Endothelial cell of umbilical vein (primary cell): ENCODE measurements at regions not wholly inside any gene's neighbourhood (a gene's known extent, or its start where the extent isn't known, plus 50 kb on each side); places are given as distances from the start of the nearest gene placed in this dataset.

Experiments used
- BruUV-seq: library from RNA; stranded (reverse); fragments of 400-500 nt; replicated peaks from 2 replicates; lab custom pipeline; 2021; lab: Mats Ljungman, UMichigan
- CTCF ChIA-PET: fragments of 300-600, 350-600 bp; sonication (Branson Sonifier 250); formaldehyde crosslinking; loops from one replicate; lab custom pipeline; 2021; ENCODE audit warnings: antibody characterized with exemption, inconsistent platforms; lab: Charles Lee
- POLR2A ChIA-PET: fragments of 300-600, 350-600 bp; sonication (Branson Sonifier 250); formaldehyde crosslinking; loops from one replicate; lab custom pipeline; 2021; ENCODE audit warnings: antibody characterized with exemption, inconsistent platforms; lab: Charles Lee
- DNase-seq: peaks from one replicate; pipeline ENCODE4 v3.0.0-alpha.2; 2011; ENCODE audit warnings: low read depth, low spot score
- FAIRE-seq: peaks from 2 replicates; lab custom pipeline; 2011; peaks lifted over from hg19 to GRCh38; lab: Jason Lieb, UNC
- H2AFZ ChIP-seq: 2 replicates; pipeline ENCODE4 v1.6.0; 2012; ENCODE audit warnings: low read depth, low read length, control low read depth, inconsistent platforms
- H3K27ac ChIP-seq: 2 replicates; pipeline ENCODE4 v1.5.1; 2011; ENCODE audit warnings: low read depth, mild to moderate bottlenecking, control low read depth, low read length, moderate library complexity; ENCODE audit not compliant: insufficient read depth
- H3K27me3 ChIP-seq, 2 experiments: 2 replicates each; pipeline versions ENCODE4 v1.6.0 to v1.6.1; 2011; ENCODE audit warnings: low read length in 2 of 2, mixed read lengths in 1 of 2; ENCODE audit not compliant: control insufficient read depth in 2 of 2, insufficient read depth in 2 of 2
- H3K36me3 ChIP-seq, 2 experiments: 2 replicates in 1 of 2; 3 replicates in 1 of 2; pipeline ENCODE4 v1.5.1; 2011; ENCODE audit warnings: low read length in 2 of 2, mild to moderate bottlenecking in 1 of 2, moderate library complexity in 1 of 2; ENCODE audit not compliant: control insufficient read depth in 2 of 2, insufficient read depth in 2 of 2; ENCODE audit errors: extremely low read depth in 1 of 2
- H3K4me1 ChIP-seq: 3 replicates; pipeline ENCODE4 v1.5.1; 2011; ENCODE audit warnings: mild to moderate bottlenecking, low read length; ENCODE audit not compliant: control insufficient read depth, insufficient read depth; ENCODE audit errors: extremely low read depth
- H3K4me2 ChIP-seq: 2 replicates; pipeline ENCODE4 v1.6.1; 2011; ENCODE audit warnings: low read length, control low read depth, mixed read lengths; ENCODE audit not compliant: insufficient read depth
- H3K4me3 ChIP-seq, 3 experiments: fragments of 200-600 bp in 1 of 3; sonication (generic), shearing (Covaris generic) in 1 of 3; replicated peaks in 1 of 3; 2 replicates each; pipeline ENCODE4 v1.5.1; 2011 to 2016; ENCODE audit warnings: control low read depth in 3 of 3, low read length in 3 of 3, mild to moderate bottlenecking in 2 of 3, inconsistent platforms in 1 of 3, low read depth in 1 of 3, moderate library complexity in 1 of 3; ENCODE audit not compliant: insufficient read depth in 1 of 3
- H3K79me2 ChIP-seq: 2 replicates; pipeline ENCODE4 v1.6.0; 2012; ENCODE audit warnings: low read length, inconsistent platforms; ENCODE audit not compliant: control insufficient read depth, insufficient read depth
- H3K9ac ChIP-seq: replicated peaks from 2 replicates; pipeline ENCODE3; 2011; ENCODE audit warnings: low read length, control low read depth; ENCODE audit not compliant: insufficient read depth; ENCODE audit errors: extremely low read depth
- H3K9me1 ChIP-seq: replicated peaks from 3 replicates; pipeline ENCODE4 v1.6.0; 2011; ENCODE audit warnings: mild to moderate bottlenecking, low read length; ENCODE audit not compliant: control insufficient read depth, insufficient read depth; ENCODE audit errors: extremely low read depth
- H3K9me3 ChIP-seq: replicated peaks from 2 replicates; pipeline ENCODE4 v1.5.1; 2012; ENCODE audit warnings: low read length, inconsistent platforms; ENCODE audit not compliant: control insufficient read depth, insufficient read depth
- H4K20me1 ChIP-seq: replicated peaks from 2 replicates; pipeline ENCODE3; 2011; ENCODE audit warnings: mild to moderate bottlenecking, low read length; ENCODE audit not compliant: control insufficient read depth, insufficient read depth; ENCODE audit errors: extremely low read depth
- EZH2 ChIP-seq: IDR thresholded peaks from 2 replicates; pipeline ENCODE4 v1.6.1; 2012; ENCODE audit warnings: borderline replicate concordance, low read depth, mild to moderate bottlenecking, moderate library complexity, low read length, inconsistent platforms; ENCODE audit not compliant: severe bottlenecking
- FOS ChIP-seq: IDR thresholded peaks from 2 replicates; pipeline ENCODE4 v1.6.1; 2011; ENCODE audit warnings: mild to moderate bottlenecking, low read length, moderate library complexity, borderline replicate concordance; ENCODE audit not compliant: insufficient read depth
- GATA2 ChIP-seq: IDR thresholded peaks from 2 replicates; pipeline ENCODE4 v1.7.0; 2011; ENCODE audit warnings: low read depth, mild to moderate bottlenecking, moderate library complexity, mixed read lengths, low read length; ENCODE audit not compliant: insufficient read length, insufficient read depth
- JUN ChIP-seq: IDR thresholded peaks from 2 replicates; pipeline ENCODE4 v1.6.1; 2011; ENCODE audit warnings: borderline replicate concordance, low read depth; ENCODE audit not compliant: insufficient read length, insufficient read depth
- MAX ChIP-seq: IDR thresholded peaks from 2 replicates; pipeline ENCODE4 v1.6.1; 2011; ENCODE audit not compliant: insufficient read depth, insufficient read length
- MYC ChIP-seq: IDR thresholded peaks from one replicate; pipeline ENCODE4 v1.6.1; 2011; ENCODE audit warnings: mild to moderate bottlenecking, low read depth, low read length
- POLR2A ChIP-seq: IDR thresholded peaks from 2 replicates; pipeline ENCODE4 v1.6.1; 2012; ENCODE audit warnings: low read depth, mild to moderate bottlenecking, control low read depth, low read length
- POLR2AphosphoS5 ChIP-seq: IDR thresholded peaks from 2 replicates; pipeline ENCODE4 v1.6.1; 2012; ENCODE audit warnings: low read depth, mild to moderate bottlenecking, control low read depth, low read length, moderate library complexity; ENCODE audit not compliant: insufficient read depth
- dilution Hi-C: fragments of 300-500 bp; cut with MboI; formaldehyde crosslinking; loops from one replicate; pipeline ENCODE4 v1.15.0; 2019; ENCODE audit warnings: low sequenced_read_pairs; ENCODE audit not compliant: extremely low pct_ligation_motif_present
- intact Hi-C: fragments of 100-400 bp; cut with micrococcal nuclease; formaldehyde crosslinking; loops from one replicate; pipeline ENCODE4 v1.10.0; 2022
- TF ChIP-seq, protein P1 (sequence below), 2 donors: IDR thresholded peaks; 1 replicate in 1 of 2; 2 replicates in 1 of 2; pipeline ENCODE4 v1.5.1; 2011; ENCODE audit warnings: low read length in 2 of 2, mild to moderate bottlenecking in 2 of 2, moderate library complexity in 2 of 2, control low read depth in 1 of 2, inconsistent platforms in 1 of 2, low read depth in 1 of 2; ENCODE audit not compliant: insufficient read depth in 1 of 2; ENCODE audit errors: extremely low read depth in 1 of 2

DNA sequence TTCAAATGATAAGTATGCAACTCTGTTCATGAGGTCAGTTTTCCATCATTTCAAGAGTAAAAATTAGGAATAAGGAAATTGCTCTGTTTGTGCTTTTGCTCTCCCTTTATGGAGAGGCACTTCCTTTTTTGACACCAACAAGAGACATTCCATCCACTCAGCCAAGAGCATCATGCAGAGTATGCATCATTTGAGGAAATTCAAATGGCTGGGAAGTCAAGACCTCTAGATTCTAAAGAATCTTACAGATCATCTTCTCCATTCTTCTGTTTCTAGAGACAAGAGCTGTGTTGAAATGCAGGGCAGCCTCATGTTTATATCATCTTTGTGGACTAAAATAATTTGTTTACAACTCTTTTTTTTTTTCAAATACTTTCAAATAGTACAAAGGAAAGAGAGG lies 669.4 kb downstream of the CDH11 start:
- BruUV-seq: no TSS peak
- POLR2A ChIA-PET: no interaction called here
- Histone ChIP-seq H3K4me2 (no peak overlapping the region), H4K20me1 (no peaks in the 10 kb centered on the region), H3K79me2 (no peaks in the 10 kb centered on the region), H3K4me3 (no peak overlapping the region), H3K9me1 (no peaks in the 10 kb centered on the region), H3K9ac (no peak overlapping the region), H3K9me3 (no peaks in the 10 kb centered on the region), H2AFZ (no peak overlapping the region), H3K27me3 (no peaks in the 10 kb centered on the region), H3K4me1 (no peaks in the 10 kb centered on the region), H3K27ac (no peak overlapping the region), H3K36me3 (no peaks in the 10 kb centered on the region)
- FAIRE-seq (no peak), DNase-seq (no peak)
- intact Hi-C loops: loop anchor here (10.0 kb wide), 1 partner anchor 1088 kb away; no protein-coding TSS in a partner anchor
- TF ChIP-seq, protein P1, sequence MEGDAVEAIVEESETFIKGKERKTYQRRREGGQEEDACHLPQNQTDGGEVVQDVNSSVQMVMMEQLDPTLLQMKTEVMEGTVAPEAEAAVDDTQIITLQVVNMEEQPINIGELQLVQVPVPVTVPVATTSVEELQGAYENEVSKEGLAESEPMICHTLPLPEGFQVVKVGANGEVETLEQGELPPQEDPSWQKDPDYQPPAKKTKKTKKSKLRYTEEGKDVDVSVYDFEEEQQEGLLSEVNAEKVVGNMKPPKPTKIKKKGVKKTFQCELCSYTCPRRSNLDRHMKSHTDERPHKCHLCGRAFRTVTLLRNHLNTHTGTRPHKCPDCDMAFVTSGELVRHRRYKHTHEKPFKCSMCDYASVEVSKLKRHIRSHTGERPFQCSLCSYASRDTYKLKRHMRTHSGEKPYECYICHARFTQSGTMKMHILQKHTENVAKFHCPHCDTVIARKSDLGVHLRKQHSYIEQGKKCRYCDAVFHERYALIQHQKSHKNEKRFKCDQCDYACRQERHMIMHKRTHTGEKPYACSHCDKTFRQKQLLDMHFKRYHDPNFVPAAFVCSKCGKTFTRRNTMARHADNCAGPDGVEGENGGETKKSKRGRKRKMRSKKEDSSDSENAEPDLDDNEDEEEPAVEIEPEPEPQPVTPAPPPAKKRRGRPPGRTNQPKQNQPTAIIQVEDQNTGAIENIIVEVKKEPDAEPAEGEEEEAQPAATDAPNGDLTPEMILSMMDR (IDR thresholded peaks at IDR 0.05; ENCODE audit: extremely low read depth in 1 of 2, insufficient read depth in 1 of 2, low read depth in 1 of 2, low read length in 2 of 2): no peak
- no peak for TF ChIP-seq POLR2AphosphoS5
- TF ChIP-seq POLR2A: no peak
- no peak for TF ChIP-seq MAX
- dilution Hi-C loops: no loop called here
- CTCF ChIA-PET: no interaction called here

GRCh38 chr16:64450177-64450576 lies 671.7 kb downstream of the CDH11 start:
- dilution Hi-C loops: no loop called here
- H3K36me3 ChIP-seq: no peaks in the 10 kb centered on the region
- no peaks in the 10 kb centered on the region for H3K4me1 ChIP-seq
- no peaks in the 10 kb centered on the region for H3K27me3 ChIP-seq
- no peak overlapping the region for H3K4me2 ChIP-seq
- no peaks in the 10 kb centered on the region for H3K9me1 ChIP-seq
- ChIA-PET CTCF (no interaction called here), POLR2A (no interaction called here)
- H3K9me3 ChIP-seq: no peaks in the 10 kb centered on the region
- H3K4me3 ChIP-seq: no peak overlapping the region
- no TSS peak for BruUV-seq
- no peak overlapping the region for H3K27ac ChIP-seq
- no peak overlapping the region for H3K9ac ChIP-seq
- no peak overlapping the region for H2AFZ ChIP-seq
- H4K20me1 ChIP-seq: no peaks in the 10 kb centered on the region
- intact Hi-C loops: loop anchor here (10.0 kb wide), 1 partner anchor 1085 kb away; no protein-coding TSS in a partner anchor
- DNase-seq (no peak), FAIRE-seq (no peak)
- no peaks in the 10 kb centered on the region for H3K79me2 ChIP-seq
- no peak for TF ChIP-seq POLR2AphosphoS5
- no peak for TF ChIP-seq FOS
- TF ChIP-seq, protein P1 (IDR thresholded peaks at IDR 0.05; ENCODE audit: extremely low read depth in 1 of 2, insufficient read depth in 1 of 2, low read depth in 1 of 2, low read length in 2 of 2): no peak
- TF ChIP-seq POLR2A: no peak
- no peak for TF ChIP-seq JUN
- no peak for TF ChIP-seq EZH2
- TF ChIP-seq GATA2: no peak
- no peak for TF ChIP-seq MAX
- no peak for TF ChIP-seq MYC
